Sigmoid colon (tissue), 4 donors: ENCODE measurements at regions not wholly inside any gene's neighbourhood (a gene's known extent, or its start where the extent isn't known, plus 50 kb on each side); places are given as distances from the start of the nearest gene placed in this dataset.

Experiments
- POLR2A ChIP-seq, 2 donors: fragments of 450-650 bp; IDR thresholded peaks; one replicate each; pipeline ENCODE4 v1.6.1; 2016; ENCODE audit warnings: antibody characterized with exemption in 2 of 2, mild to moderate bottlenecking in 2 of 2, moderate library complexity in 2 of 2
- POLR2AphosphoS5 ChIP-seq, 4 donors: sonication (generic); formaldehyde crosslinking; IDR thresholded peaks; one replicate each; pipeline ENCODE4 v1.6.1; 2017; ENCODE audit warnings: antibody characterized with exemption in 4 of 4
- TF ChIP-seq, protein P1 (sequence below), 4 experiments: fragments of 450-650 bp in 3 of 4; fragments of 200-600 bp in 1 of 4; IDR thresholded peaks; one replicate each; pipeline ENCODE4 v1.5.1; 2016 to 2019; ENCODE audit warnings: antibody characterized with exemption in 4 of 4, mild to moderate bottlenecking in 3 of 4, moderate library complexity in 2 of 4

DNA sequence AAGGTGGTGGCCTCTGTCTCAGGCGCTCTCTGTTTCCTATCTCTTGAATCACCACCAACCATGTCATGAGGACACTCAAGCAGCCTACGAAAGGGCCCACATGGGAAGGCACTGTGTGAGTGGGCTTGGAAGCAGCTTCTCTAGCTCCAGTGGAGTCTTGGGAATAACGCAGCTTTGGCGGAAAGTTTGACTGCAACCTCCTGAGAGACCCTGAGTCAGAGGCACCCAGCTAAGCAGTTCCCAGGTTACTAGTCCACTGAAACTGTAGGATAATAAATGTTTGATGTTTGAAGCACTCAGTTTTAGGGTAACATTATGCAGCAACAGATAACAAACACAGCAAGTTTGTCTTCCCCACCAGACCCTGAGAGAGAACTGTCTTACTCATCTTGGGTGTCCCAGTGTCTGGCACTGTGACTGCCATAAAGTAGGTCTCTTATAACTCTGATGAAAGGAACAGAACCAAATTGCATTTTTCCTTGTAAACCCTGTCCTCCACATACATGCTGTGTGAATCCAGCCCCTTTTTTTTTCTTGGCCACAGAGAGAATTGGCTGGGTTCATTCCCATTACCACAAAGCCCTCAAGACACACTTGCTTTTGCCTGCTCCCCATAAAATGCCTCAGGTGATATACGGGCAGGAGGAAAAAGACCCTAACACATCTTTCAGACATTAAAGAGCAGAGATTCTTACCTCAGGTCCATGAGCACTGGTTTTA, 185.5 kb downstream of the ZNF365 start:
- no peak for TF ChIP-seq POLR2AphosphoS5 (IDR thresholded peaks at IDR 0.05)
- TF ChIP-seq, protein P1, sequence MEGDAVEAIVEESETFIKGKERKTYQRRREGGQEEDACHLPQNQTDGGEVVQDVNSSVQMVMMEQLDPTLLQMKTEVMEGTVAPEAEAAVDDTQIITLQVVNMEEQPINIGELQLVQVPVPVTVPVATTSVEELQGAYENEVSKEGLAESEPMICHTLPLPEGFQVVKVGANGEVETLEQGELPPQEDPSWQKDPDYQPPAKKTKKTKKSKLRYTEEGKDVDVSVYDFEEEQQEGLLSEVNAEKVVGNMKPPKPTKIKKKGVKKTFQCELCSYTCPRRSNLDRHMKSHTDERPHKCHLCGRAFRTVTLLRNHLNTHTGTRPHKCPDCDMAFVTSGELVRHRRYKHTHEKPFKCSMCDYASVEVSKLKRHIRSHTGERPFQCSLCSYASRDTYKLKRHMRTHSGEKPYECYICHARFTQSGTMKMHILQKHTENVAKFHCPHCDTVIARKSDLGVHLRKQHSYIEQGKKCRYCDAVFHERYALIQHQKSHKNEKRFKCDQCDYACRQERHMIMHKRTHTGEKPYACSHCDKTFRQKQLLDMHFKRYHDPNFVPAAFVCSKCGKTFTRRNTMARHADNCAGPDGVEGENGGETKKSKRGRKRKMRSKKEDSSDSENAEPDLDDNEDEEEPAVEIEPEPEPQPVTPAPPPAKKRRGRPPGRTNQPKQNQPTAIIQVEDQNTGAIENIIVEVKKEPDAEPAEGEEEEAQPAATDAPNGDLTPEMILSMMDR (IDR thresholded peaks at IDR 0.05): no peak
- no peak for TF ChIP-seq POLR2A (IDR thresholded peaks at IDR 0.05)
